Progenitor cell of endocrine pancreas (in vitro differentiated cells): ENCODE measurements at regions not wholly inside any gene's neighbourhood (a gene's known extent, or its start where the extent isn't known, plus 50 kb on each side); places are given as distances from the start of the nearest gene placed in this dataset.

ENCODE experiments used
- DNase-seq: peaks from one replicate; pipeline ENCODE4 v3.0.0; 2021; ENCODE audit warnings: low spot score; ENCODE audit not compliant: unreplicated experiment
- H3K27ac Mint-ChIP-seq: 2 replicates; pipeline ENCODE4 v1.8.0; 2021; ENCODE audit warnings: mild to moderate bottlenecking, moderate library complexity, mixed read lengths
- H3K27me3 Mint-ChIP-seq: 2 replicates; pipeline ENCODE4 v1.8.0; 2021; ENCODE audit warnings: mixed read lengths
- H3K36me3 Mint-ChIP-seq: 2 replicates; pipeline ENCODE4 v1.8.0; 2022; ENCODE audit warnings: mixed read lengths; ENCODE audit not compliant: insufficient read depth
- H3K4me1 Mint-ChIP-seq: 2 replicates; pipeline ENCODE4 v1.8.0; 2021; ENCODE audit warnings: low read depth, mixed read lengths
- H3K4me3 Mint-ChIP-seq: 2 replicates; pipeline ENCODE4 v1.8.0; 2021; ENCODE audit warnings: low read depth, mild to moderate bottlenecking, moderate library complexity, mixed read lengths
- H3K9me3 Mint-ChIP-seq: 2 replicates; pipeline ENCODE4 v1.8.0; 2021; ENCODE audit warnings: low read depth, mixed read lengths
- CTCF ChIP-seq: fragments of 200-600 bp; sonication (generic); IDR thresholded peaks from one replicate; pipeline ENCODE4 v1.5.0; 2021; ENCODE audit warnings: antibody characterized with exemption, mild to moderate bottlenecking; ENCODE audit not compliant: unreplicated experiment

- H3K36me3 Mint-ChIP-seq: no peaks in the 10 kb centered on the region
- no peak for DNase-seq
Measured at GRCh38 chr1:193533853-193534252, 347.4 kb upstream of the B3GALT2 start.

GRCh38 chr1:193525917-193526710 lies 339.7 kb upstream of the B3GALT2 start:
- TF ChIP-seq CTCF: no peak
- no peak for DNase-seq
- Mint-ChIP-seq H3K27ac (no peak overlapping the region), H3K4me1 (peaks cover 6% of the 10 kb centered on the region), H3K9me3 (peaks cover 11% of the 10 kb centered on the region), H3K36me3 (peaks cover 2% of the 10 kb centered on the region), H3K27me3 (no peaks in the 10 kb centered on the region), H3K4me3 (no peak overlapping the region)

More at GRCh38 chr1:193533853-193534252, 347.4 kb upstream of the B3GALT2 start:
- H3K27ac Mint-ChIP-seq: no peak overlapping the region
- TF ChIP-seq CTCF: no peak
- H3K4me3 Mint-ChIP-seq: no peak overlapping the region
- H3K4me1 Mint-ChIP-seq: no peaks in the 10 kb centered on the region
- peaks cover 9% of the 10 kb centered on the region for H3K9me3 Mint-ChIP-seq
- no peaks in the 10 kb centered on the region for H3K27me3 Mint-ChIP-seq

GRCh38 chr1:193525411-193525810 lies 339.0 kb upstream of the B3GALT2 start:
- H3K36me3 Mint-ChIP-seq: peaks cover 2% of the 10 kb centered on the region

GRCh38 chr1:193524616-193525015 lies 338.2 kb upstream of the B3GALT2 start:
- no peak for DNase-seq
- H3K4me3 Mint-ChIP-seq: no peak overlapping the region
- H3K36me3 Mint-ChIP-seq: peaks cover 2% of the 10 kb centered on the region
- H3K4me1 Mint-ChIP-seq: peaks cover 6% of the 10 kb centered on the region
- TF ChIP-seq CTCF: no peak
- H3K27me3 Mint-ChIP-seq: no peaks in the 10 kb centered on the region
- peaks cover 12% of the 10 kb centered on the region for H3K9me3 Mint-ChIP-seq
- no peak overlapping the region for H3K27ac Mint-ChIP-seq

More at GRCh38 chr1:193525411-193525810, 339.0 kb upstream of the B3GALT2 start:
- TF ChIP-seq CTCF: no peak
- H3K4me3 Mint-ChIP-seq: no peak overlapping the region
- H3K9me3 Mint-ChIP-seq: peaks cover 12% of the 10 kb centered on the region
- H3K4me1 Mint-ChIP-seq: peaks cover 6% of the 10 kb centered on the region
- H3K27me3 Mint-ChIP-seq: no peaks in the 10 kb centered on the region
- no peak for DNase-seq
- H3K27ac Mint-ChIP-seq: no peak overlapping the region

- Mint-ChIP-seq H3K36me3 (peaks cover 2% of the 10 kb centered on the region), H3K27ac (no peak overlapping the region), H3K4me3 (no peak overlapping the region), H3K4me1 (peaks cover 6% of the 10 kb centered on the region), H3K9me3 (peaks cover 12% of the 10 kb centered on the region), H3K27me3 (no peaks in the 10 kb centered on the region)
- TF ChIP-seq CTCF: no peak
- no peak for DNase-seq
Measured at GRCh38 chr1:193524021-193524420, 337.6 kb upstream of the B3GALT2 start.
